ENCODE measurements at regions not wholly inside any gene's neighbourhood (a gene's known extent, or its start where the extent isn't known, plus 50 kb on each side); places are given as distances from the start of the nearest gene placed in this dataset.

GRCh38 chr4:130419211-130419975 is 1323.4 kb downstream of the C4orf33 start:
- intact Hi-C loops (cut with DNase I) = no loop called here
- DNase-seq (ENCODE audit: low spot score) (no peak), ATAC-seq (no peak)

GRCh38 chr4:130422261-130422660 is 1326.3 kb downstream of the C4orf33 start:
- no peak for ATAC-seq
- intact Hi-C loops (cut with DNase I) = no loop called here
- no peak for DNase-seq (ENCODE audit: low spot score)

DNA sequence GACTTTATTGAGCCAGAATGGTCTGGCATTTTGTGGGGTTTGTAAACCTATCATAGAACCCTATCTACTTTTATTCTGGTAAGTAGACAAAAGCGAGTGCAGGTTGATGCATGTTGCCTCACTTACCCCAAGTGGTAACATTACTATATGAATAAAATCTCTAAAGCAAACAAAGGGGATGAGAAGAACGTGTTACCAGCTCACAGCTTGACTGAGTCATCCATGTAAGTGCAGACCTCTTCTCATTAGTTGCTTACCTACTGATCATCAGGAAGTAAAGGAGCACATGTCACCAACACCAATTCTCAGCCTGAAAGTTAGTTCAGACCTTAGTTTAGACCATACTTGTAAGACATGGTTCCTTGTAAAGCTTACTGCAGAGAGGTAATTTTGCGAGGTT is 1328.3 kb downstream of the C4orf33 start:
- DNase-seq (ENCODE audit: low spot score) (no peak), ATAC-seq (no peak)
- intact Hi-C loops (cut with DNase I) = no loop called here

- ATAC-seq (no peak), DNase-seq (ENCODE audit: low spot score) (no peak)
- intact Hi-C loops (cut with DNase I) = no loop called here
Measured at GRCh38 chr4:130432289-130432688, 1336.3 kb downstream of the C4orf33 start.

DNA sequence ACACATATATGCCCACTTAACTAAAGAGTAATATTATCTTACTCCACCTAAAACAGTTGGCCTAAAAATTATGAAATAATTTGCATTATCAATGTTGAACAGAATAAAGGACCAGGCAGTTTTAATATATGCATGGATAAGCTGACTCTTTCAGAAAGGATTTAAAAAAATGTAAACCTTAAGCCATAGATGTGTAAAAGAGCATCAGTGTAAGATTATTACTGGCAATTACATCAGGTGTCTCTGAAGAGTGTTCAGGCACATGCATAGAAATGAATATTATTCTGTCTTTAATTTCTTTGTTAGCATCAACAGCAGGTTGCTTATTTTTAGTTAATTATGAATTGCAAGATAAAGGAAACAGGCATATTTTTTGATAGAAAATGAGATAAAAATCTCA is 1353.8 kb downstream of the C4orf33 start:
- ATAC-seq = no peak
- DNase-seq (ENCODE audit: low spot score) = no peak
- intact Hi-C loops (cut with DNase I) = no loop called here

DNA sequence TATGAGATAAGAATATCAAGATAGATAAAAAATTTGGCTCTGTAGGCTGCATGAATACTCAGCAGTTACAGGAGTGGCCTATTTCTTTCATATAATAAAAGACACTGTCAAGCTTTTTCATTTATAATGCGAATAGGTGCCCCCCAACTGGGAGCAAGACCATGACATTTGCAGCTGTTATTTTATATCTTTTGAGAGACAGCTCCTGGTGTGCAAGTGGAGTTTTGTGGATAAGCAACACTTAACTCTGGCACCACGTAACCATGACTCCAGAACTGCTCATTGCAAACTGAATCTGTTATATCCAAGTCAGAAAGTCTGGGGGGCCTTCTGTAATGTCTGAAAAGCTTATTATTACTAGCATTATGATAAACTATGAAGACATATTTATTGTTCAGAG is 1372.4 kb downstream of the C4orf33 start:
- intact Hi-C loops (cut with DNase I) = no loop called here
- no peak for ATAC-seq
- no peak for DNase-seq (ENCODE audit: low spot score)

DNA sequence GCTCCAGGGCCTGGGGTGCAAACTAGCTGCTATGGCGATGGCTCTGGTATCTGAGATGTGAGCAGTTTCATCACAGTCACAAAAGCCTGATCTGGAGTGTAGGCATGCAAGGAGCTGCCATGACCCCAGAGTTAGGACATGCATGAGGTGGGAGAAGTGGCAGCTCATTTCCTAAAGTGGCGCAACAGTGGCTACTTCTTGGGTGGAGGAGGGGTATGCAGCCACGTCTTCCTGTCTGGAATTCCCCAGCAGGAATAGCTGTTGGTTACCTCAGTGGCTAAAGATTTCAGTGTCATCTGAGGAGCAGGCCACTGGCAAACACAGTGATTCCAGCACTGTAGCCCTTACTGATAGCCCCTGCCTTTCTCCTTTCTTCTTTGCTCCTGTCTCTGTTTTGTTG is 1382.5 kb downstream of the C4orf33 start:
- DNase-seq (ENCODE audit: low spot score) = no peak
- intact Hi-C loops (cut with DNase I) = no loop called here
- ATAC-seq = no peak

DNA sequence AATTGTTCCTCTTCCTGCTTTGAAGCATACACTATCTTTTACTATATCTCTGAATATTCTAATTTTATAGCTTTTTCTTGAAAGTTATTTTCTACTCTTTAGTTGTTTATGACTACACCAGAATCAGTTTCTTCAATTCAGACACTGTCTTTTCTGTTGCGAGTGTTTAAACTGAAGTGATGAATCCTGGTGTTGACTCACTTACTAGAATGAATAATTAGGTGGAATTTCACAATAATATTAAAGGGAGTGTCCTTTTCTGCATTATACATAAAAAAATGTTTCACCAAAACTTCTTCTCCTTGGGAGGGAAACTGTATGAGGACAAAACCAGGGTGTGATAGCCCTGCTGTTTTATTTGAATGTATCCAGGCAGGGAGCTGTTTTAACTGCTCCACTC is 1383.1 kb downstream of the C4orf33 start:
- ATAC-seq (no peak), DNase-seq (ENCODE audit: low spot score) (no peak)
- intact Hi-C loops (cut with DNase I) = no loop called here

DNA sequence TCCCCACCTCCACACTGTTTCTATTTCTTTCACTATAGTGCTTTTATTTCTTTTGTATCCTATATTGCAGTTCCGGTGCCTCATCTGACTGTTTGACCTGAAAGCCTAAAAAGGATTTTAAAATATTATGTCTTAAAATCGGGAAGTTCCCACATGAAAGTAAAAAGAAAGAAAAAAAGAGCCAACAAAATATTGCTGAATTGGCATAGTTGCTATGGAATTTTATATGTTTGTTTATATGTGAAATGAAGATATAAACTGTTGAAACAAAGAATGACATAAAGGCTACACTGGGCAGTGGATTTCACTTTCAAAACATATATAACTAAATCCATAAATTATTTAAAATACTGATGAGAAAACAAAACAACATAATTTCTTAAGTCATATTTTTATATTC is 1383.7 kb downstream of the C4orf33 start:
- intact Hi-C loops (cut with DNase I) = no loop called here
- DNase-seq (ENCODE audit: low spot score) = no peak
- ATAC-seq = no peak

- ATAC-seq = no peak
- intact Hi-C loops (cut with DNase I) = no loop called here
Measured at GRCh38 chr4:130484826-130485225, 1388.9 kb downstream of the C4orf33 start.

GRCh38 chr4:130485371-130485770 is 1389.4 kb downstream of the C4orf33 start:
- intact Hi-C loops (cut with DNase I) = no loop called here
- DNase-seq (ENCODE audit: low spot score) (no peak), ATAC-seq (no peak)

More at GRCh38 chr4:130484826-130485225, 1388.9 kb downstream of the C4orf33 start:
- no peak for DNase-seq (ENCODE audit: low spot score)

GRCh38 chr4:130486186-130486585 is 1390.2 kb downstream of the C4orf33 start:
- ATAC-seq (no peak), DNase-seq (ENCODE audit: low spot score) (no peak)
- intact Hi-C loops (cut with DNase I) = no loop called here

DNA sequence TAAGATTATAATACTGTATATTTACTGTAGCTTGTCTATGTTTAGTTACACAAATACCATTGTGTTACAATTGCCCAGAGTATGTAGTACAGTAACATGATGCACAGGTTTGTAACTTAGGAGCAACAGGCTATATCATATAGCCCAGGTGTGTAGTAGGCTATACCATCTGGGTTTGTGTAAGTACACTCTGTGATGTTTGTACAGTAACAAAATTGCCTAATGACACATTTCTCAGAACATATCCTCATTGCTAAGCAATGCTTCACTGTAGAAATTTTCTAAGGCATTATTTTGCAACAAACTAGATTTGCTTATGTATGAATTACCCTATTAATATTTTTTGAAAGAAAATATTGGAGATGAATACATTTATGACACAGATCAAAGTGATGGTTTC is 1390.9 kb downstream of the C4orf33 start:
- DNase-seq (ENCODE audit: low spot score) (no peak), ATAC-seq (no peak)
- intact Hi-C loops (cut with DNase I) = no loop called here

DNA sequence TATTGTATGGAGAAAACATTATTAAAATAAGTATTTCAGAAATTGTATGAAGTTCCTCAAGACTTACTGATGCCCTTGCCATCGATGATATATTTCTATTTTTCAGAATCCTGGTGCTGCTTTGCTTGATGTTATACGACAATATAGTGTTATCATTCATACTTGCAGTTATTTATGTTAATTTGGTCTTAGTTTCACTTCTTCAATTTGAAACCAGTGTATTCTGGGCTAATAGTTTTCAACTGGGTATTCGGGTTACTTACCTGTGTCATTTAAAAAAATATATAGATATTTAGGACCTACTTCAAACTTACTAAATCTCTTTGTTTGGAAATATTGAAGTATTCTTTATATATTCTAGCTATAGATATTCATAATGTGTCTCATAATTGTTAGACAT is 1414.7 kb downstream of the C4orf33 start:
- ATAC-seq = no peak
- no peak for DNase-seq (ENCODE audit: low spot score)
- intact Hi-C loops (cut with DNase I) = no loop called here

DNA sequence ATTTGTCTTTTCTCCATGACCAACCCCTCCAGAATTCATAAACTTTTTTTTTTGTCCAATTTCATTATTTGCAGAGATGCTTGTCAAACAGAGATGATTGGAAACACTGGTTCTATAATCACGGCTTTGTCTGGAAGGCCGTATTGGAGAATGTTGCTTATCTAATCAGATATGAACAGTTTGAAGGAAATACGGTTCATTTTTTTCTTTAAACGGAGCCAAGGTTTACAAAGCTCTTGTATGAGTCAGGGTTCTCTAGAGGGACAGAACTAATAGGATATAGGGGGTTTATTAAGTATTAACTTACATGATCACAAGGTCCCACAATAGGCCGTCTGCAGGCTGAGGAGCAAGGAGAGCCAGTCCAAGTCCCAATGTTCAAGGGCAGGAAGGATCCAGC is 1415.8 kb downstream of the C4orf33 start:
- DNase-seq (ENCODE audit: low spot score) (no peak), ATAC-seq (no peak)
- intact Hi-C loops (cut with DNase I) = no loop called here

GRCh38 chr4:130524057-130524456 is 1428.1 kb downstream of the C4orf33 start:
- intact Hi-C loops (cut with DNase I) = no loop called here
- no peak for DNase-seq (ENCODE audit: low spot score)
- no peak for ATAC-seq

GRCh38 chr4:130530505-130530904 is 1434.6 kb downstream of the C4orf33 start:
- no peak for ATAC-seq
- intact Hi-C loops (cut with DNase I) = no loop called here
- no peak for DNase-seq (ENCODE audit: low spot score)

DNA sequence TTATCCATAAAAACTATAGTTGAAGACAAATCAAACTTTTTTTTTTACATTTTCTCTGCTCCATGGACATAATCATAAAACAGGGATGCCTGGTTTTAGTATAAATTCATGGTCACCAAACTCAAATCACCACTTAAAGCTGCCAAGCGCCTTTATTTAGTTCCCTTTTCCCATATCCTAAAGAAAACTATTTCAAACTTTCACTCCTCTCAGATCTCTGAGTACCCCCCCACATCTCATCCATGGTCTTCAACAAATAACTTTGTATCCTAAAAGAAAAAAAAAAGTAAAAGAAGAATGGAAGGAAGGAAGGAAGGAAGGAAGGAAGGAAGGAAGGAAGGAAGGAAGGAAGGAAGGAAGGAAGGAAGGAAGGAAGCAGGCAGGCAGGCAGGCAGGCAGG is 1438.7 kb downstream of the C4orf33 start:
- ATAC-seq = no peak
- intact Hi-C loops (cut with DNase I) = no loop called here

DNA sequence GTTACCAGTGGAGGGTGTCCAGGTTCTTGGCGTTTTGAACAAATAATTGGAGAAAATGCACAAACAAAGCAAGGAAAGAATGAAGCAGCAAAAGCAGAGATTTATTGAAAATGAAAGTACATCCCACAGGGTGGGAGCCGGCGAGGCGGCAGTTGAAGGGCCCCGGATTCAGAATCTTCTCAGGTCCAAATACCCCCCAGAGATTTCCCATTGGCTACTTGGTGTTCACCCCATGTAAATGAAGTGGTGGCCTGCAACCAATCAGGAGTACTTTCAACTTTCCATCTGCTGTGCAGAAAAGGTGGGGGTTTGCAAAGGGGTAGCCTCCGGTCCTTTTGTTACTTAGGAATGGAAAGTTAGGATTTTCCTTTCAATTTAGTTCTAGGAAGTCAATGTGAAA is 1447.0 kb downstream of the C4orf33 start:
- no peak for DNase-seq (ENCODE audit: low spot score)
- ATAC-seq = no peak
- intact Hi-C loops (cut with DNase I) = no loop called here

More for the DNA sequence above, 1438.7 kb downstream of the C4orf33 start:
- no peak for DNase-seq (ENCODE audit: low spot score)

GRCh38 chr4:130545171-130545570 is 1449.2 kb downstream of the C4orf33 start:
- ATAC-seq (no peak), DNase-seq (ENCODE audit: low spot score) (no peak)
- intact Hi-C loops (cut with DNase I) = no loop called here

DNA sequence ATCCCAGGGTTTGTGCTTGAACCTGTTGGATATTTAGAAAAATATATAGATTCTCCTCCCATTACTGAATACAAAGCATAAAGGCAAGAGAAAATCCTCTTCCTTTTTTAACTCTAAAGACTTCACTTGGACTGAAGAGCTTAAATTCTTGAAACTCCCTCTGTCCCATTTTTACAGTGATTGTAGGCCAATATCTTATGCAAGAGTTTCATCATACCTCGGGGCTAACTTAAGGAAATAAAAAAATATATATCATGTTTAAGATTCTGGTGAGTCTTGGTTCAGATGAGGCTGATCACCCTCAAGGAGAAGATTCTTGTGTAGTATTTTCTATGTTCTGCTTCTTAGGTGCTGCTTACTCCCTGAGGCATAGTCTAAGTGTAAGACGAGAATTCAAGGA is 1449.6 kb downstream of the C4orf33 start:
- intact Hi-C loops (cut with DNase I) = no loop called here
- ATAC-seq = no peak
- no peak for DNase-seq (ENCODE audit: low spot score)

Data from sciatic nerve (tissue), 2 donors.